ENCODE measurements at regions not wholly inside any gene's neighbourhood (a gene's known extent, or its start where the extent isn't known, plus 50 kb on each side); places are given as distances from the start of the nearest gene placed in this dataset.

GRCh38 chr12:4099276-4099675, 174.3 kb upstream of the CCND2 start:
- no peak for DNase-seq

- DNase-seq, result no peak
Observed at GRCh38 chr12:4091016-4091743, 182.4 kb upstream of the CCND2 start.

GRCh38 chr12:4089956-4090355, 183.6 kb upstream of the CCND2 start:
- DNase-seq, result no peak

- no peak for DNase-seq
Observed at GRCh38 chr12:4089121-4089606, 184.4 kb upstream of the CCND2 start.

GRCh38 chr12:4088451-4088850, 185.1 kb upstream of the CCND2 start:
- DNase-seq, result no peak

GRCh38 chr12:4086481-4086880, 187.1 kb upstream of the CCND2 start:
- DNase-seq, result no peak

GRCh38 chr12:4084573-4084972, 189.0 kb upstream of the CCND2 start:
- DNase-seq, result no peak

GRCh38 chr12:4082809-4083403, 190.7 kb upstream of the CCND2 start:
- DNase-seq, result no peak

- DNase-seq, result no peak
Observed at GRCh38 chr12:4080213-4080612, 193.3 kb upstream of the CCND2 start.

GRCh38 chr12:4074129-4074528, 199.4 kb upstream of the CCND2 start:
- DNase-seq, result no peak

- no peak for DNase-seq
Observed at GRCh38 chr12:4069670-4070010, 196.4 kb upstream of the PARP11 start.

GRCh38 chr12:4068981-4069669, 195.9 kb upstream of the PARP11 start:
- DNase-seq, result no peak

- no peak for DNase-seq
Observed at GRCh38 chr12:4064008-4064407, 190.8 kb upstream of the PARP11 start.

- no peak for DNase-seq
Observed at GRCh38 chr12:4059898-4060568, 186.8 kb upstream of the PARP11 start.

- DNase-seq, result no peak
Observed at GRCh38 chr12:4056910-4057845, 184.0 kb upstream of the PARP11 start.

- no peak for DNase-seq
Observed at GRCh38 chr12:4054630-4055029, 181.4 kb upstream of the PARP11 start.

GRCh38 chr12:4052691-4053090, 179.5 kb upstream of the PARP11 start:
- DNase-seq, result no peak

- no peak for DNase-seq
Observed at GRCh38 chr12:4051596-4051995, 178.4 kb upstream of the PARP11 start.

GRCh38 chr12:4050340-4050739, 177.1 kb upstream of the PARP11 start:
- no peak for DNase-seq

- DNase-seq, result no peak
Observed at GRCh38 chr12:4049298-4050080, 176.3 kb upstream of the PARP11 start.

- DNase-seq, result no peak
Observed at GRCh38 chr12:4047421-4047820, 174.2 kb upstream of the PARP11 start.

GRCh38 chr12:4046495-4046840, 173.3 kb upstream of the PARP11 start:
- no peak for DNase-seq
